ENCODE measurements at regions not wholly inside any gene's neighbourhood (a gene's known extent, or its start where the extent isn't known, plus 50 kb on each side); places are given as distances from the start of the nearest gene placed in this dataset.

DNA sequence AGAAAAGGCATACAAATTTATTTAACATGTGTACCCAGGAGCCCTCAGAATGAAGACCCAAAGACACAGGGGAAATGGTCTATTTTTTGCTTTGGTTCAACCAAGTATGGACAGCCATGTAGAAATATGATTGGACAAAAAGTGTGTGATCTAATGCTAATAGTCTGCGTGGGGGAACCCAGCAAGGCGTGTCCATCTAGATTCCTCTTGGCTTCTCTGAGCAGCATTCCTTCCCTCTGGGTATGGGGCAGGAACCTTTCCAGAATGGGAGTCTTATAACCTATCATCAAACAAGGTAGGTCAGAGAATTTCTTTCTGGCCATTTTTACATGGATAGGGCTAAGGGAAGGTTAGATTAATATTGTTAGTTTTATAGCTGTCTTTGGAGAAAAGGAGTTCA, 698.2 kb downstream of the FGF9 start:
- intact Hi-C loops (cut with DNase I; ENCODE audit: low total_unique reads): no loop called here
- WGBS, 2 donors: 57 to 68% methylated on average over 2 of the region's 2 CpGs
- TF ChIP-seq, protein P1, sequence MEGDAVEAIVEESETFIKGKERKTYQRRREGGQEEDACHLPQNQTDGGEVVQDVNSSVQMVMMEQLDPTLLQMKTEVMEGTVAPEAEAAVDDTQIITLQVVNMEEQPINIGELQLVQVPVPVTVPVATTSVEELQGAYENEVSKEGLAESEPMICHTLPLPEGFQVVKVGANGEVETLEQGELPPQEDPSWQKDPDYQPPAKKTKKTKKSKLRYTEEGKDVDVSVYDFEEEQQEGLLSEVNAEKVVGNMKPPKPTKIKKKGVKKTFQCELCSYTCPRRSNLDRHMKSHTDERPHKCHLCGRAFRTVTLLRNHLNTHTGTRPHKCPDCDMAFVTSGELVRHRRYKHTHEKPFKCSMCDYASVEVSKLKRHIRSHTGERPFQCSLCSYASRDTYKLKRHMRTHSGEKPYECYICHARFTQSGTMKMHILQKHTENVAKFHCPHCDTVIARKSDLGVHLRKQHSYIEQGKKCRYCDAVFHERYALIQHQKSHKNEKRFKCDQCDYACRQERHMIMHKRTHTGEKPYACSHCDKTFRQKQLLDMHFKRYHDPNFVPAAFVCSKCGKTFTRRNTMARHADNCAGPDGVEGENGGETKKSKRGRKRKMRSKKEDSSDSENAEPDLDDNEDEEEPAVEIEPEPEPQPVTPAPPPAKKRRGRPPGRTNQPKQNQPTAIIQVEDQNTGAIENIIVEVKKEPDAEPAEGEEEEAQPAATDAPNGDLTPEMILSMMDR (IDR thresholded peaks at IDR 0.05): no peak
- no peak for TF ChIP-seq POLR2A (IDR thresholded peaks at IDR 0.05)
- no peak overlapping the region for H3K4me3 ChIP-seq (ENCODE audit: low read depth, poor library complexity, severe bottlenecking)
- no peak for DNase-seq (ENCODE audit: low spot score in 2 of 2)

DNA sequence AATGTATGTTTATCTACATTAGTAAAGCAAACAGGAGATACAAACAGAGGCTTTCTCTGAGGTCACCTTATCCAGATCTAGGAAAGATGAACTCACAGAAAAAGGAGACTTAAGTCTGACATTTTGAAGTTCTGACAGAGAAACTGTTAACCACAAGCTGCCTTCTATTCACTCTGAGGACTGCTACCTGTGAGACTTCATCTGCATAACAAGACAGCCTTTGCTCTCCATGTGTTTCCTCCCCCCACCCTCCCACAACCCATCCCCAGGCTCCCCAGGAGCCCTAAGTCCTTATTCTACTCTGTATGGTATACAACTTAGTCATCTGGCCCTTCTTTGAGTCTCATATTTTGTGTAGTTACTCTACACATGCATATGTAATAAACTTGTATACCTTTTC, 699.0 kb downstream of the FGF9 start:
- intact Hi-C loops (cut with DNase I; ENCODE audit: low total_unique reads): no loop called here
- DNase-seq (ENCODE audit: low spot score in 2 of 2): no peak
- TF ChIP-seq, protein P1 (IDR thresholded peaks at IDR 0.05): no peak
- TF ChIP-seq POLR2A (IDR thresholded peaks at IDR 0.05): no peak
- H3K4me3 ChIP-seq (ENCODE audit: low read depth, poor library complexity, severe bottlenecking): no peak overlapping the region

DNA sequence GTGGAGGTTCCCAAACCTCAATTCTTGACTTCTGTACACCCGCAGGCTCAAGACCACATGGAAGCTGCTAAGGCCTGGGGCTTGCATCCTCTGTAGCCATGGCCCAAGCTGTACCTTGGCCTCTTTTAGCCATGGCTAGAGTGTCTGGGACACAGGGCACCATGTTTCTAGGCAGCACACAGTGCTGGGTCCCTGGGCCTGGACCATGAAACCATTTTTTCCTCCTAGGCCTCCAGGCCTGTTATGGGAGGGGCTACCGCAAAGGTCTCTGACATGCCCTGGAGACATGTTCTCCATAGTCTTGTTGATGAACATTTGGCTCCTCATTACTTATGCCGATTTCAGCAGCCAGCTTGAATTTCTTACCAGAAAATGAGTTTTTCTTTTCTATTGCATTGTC, 701.4 kb downstream of the FGF9 start:
- no peak for DNase-seq (ENCODE audit: low spot score in 2 of 2)
- TF ChIP-seq, protein P1 (IDR thresholded peaks at IDR 0.05): no peak
- TF ChIP-seq POLR2A (IDR thresholded peaks at IDR 0.05): no peak
- 93 to 95% methylated on average over 3 of the region's 3 CpGs for WGBS, 2 donors
- intact Hi-C loops (cut with DNase I; ENCODE audit: low total_unique reads): no loop called here
- H3K4me3 ChIP-seq (ENCODE audit: low read depth, poor library complexity, severe bottlenecking): no peak overlapping the region

DNA sequence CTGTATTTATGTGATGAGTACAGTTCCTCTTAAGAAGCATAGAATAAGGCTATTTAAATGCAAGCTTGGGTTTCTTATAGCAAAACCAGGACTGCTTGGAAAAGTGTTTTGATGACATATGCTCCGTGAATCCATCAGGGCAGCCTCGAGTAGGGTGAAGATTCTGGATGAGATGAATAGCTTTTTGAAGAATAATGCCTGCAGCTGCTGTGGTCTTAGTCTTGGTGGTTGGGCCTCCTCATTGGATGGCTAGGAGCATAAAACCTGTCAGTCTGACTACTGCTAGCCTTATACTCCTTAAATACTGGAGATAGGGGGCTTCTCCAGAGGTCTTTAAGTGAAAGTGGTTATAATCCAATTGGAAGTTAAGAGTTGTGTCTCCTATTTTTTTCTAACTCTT, 704.3 kb downstream of the FGF9 start:
- TF ChIP-seq POLR2A (IDR thresholded peaks at IDR 0.05): no peak
- TF ChIP-seq, protein P1 (IDR thresholded peaks at IDR 0.05): no peak
- 88 to 95% methylated on average over 2 of the region's 2 CpGs for WGBS, 2 donors
- intact Hi-C loops (cut with DNase I; ENCODE audit: low total_unique reads): no loop called here
- H3K4me3 ChIP-seq (ENCODE audit: low read depth, poor library complexity, severe bottlenecking): no peak overlapping the region
- DNase-seq (ENCODE audit: low spot score in 2 of 2): no peak

DNA sequence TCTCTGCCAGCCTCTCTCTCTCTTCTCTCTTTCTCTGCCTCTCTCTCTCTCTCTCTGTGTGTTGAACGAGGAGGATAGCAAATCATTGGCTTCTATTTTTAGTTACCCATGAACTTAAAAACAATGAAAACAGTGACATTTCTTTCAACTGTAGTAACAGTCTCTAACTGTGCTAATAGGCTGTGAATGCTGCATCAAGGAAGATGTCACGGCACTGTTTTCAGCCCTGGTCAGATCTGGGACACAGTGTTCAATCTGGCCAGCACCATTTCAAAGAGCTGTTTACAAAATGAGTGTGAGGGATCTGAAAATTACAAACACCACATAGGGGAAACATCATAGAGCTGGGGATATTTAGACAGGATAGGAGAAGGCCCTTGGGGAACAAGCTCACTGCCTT, 717.0 kb downstream of the FGF9 start:
- DNase-seq (ENCODE audit: low spot score in 2 of 2): no peak
- 60 to 64% methylated on average over 2 of the region's 2 CpGs for WGBS, 2 donors
- intact Hi-C loops (cut with DNase I; ENCODE audit: low total_unique reads): no loop called here
- H3K4me3 ChIP-seq (ENCODE audit: low read depth, poor library complexity, severe bottlenecking): no peak overlapping the region
- TF ChIP-seq POLR2A (IDR thresholded peaks at IDR 0.05): no peak
- TF ChIP-seq, protein P1 (IDR thresholded peaks at IDR 0.05): no peak

DNA sequence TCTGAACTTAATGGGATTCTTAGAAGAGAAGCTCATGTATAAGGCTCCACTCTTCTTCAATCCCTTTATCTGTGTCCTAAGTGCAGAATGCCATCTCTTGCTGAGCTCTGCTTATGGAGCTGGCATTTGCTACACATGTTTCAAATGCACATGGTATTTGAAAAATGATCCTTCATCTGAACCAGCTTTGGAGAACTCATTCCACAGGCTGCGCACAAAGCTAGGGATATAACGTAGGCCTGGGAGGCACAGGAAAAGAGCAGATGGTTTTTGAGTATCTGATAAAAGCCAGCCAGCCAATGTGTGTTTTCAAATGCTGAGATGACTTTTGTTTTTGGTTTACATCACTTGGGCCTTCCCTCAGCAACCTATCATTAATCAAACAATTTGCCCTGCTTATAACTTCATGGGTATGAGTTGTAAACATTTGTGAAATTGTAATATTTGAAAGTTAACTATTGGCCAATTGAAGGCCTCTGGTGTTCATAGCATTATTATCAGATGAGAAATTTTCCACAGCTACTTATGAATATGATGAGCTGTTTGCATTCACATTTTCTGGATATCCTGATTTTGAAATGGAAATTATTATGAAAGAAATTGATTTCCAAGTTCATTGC, 729.0 kb downstream of the FGF9 start:
- WGBS, 2 donors: 70 to 80% methylated on average over 2 of the region's 2 CpGs
- intact Hi-C loops (cut with DNase I; ENCODE audit: low total_unique reads): no loop called here
- no peak overlapping the region for H3K4me3 ChIP-seq (ENCODE audit: low read depth, poor library complexity, severe bottlenecking)
- no peak for TF ChIP-seq POLR2A (IDR thresholded peaks at IDR 0.05)
- TF ChIP-seq, protein P1 (IDR thresholded peaks at IDR 0.05): no peak
- DNase-seq (ENCODE audit: low spot score in 2 of 2): no peak

All from lower leg skin (tissue), 4 donors.